ENCODE measurements at regions not wholly inside any gene's neighbourhood (a gene's known extent, or its start where the extent isn't known, plus 50 kb on each side); places are given as distances from the start of the nearest gene placed in this dataset.

GRCh38 chr1:230573658-230574057 lies 68.6 kb upstream of the COG2 start:
- Histone ChIP-seq H3K27ac (no peak overlapping the region), H3K36me3 (ENCODE audit: insufficient read depth in 1 of 2, low read depth in 1 of 2) (no peaks in the 10 kb centered on the region), H3K9me3 (no peaks in the 10 kb centered on the region), H3K27me3 (ENCODE audit: insufficient read depth in 3 of 3, low read length in 2 of 3) (no peaks in the 10 kb centered on the region), H3K4me3 (no peak overlapping the region), H3K4me1 (no peaks in the 10 kb centered on the region)
- intact Hi-C loops (cut with DNase I): no loop called here
- no peak for TF ChIP-seq CTCF (IDR thresholded peaks at IDR 0.05)
- WGBS, 3 donors: 83 to 94% (median 89%) methylated on average over 3 of the region's 3 CpGs
- DNase-seq: no peak
- no peak for ATAC-seq

GRCh38 chr1:230572121-230573105 lies 69.9 kb upstream of the COG2 start:
- 29 to 36% (median 36%) methylated on average over 7 of the region's 7 CpGs for WGBS, 3 donors
- TF ChIP-seq CTCF (IDR thresholded peaks at IDR 0.05): no peak
- ATAC-seq: no peak

GRCh38 chr1:230570724-230571360 lies 71.4 kb upstream of the COG2 start:
- Histone ChIP-seq H3K27ac (no peak overlapping the region), H3K4me1 (no peaks in the 10 kb centered on the region), H3K27me3 (ENCODE audit: insufficient read depth in 3 of 3, low read length in 2 of 3) (no peaks in the 10 kb centered on the region), H3K36me3 (ENCODE audit: insufficient read depth in 1 of 2, low read depth in 1 of 2) (no peaks in the 10 kb centered on the region), H3K4me3 (no peak overlapping the region), H3K9me3 (no peaks in the 10 kb centered on the region)
- TF ChIP-seq CTCF (IDR thresholded peaks at IDR 0.05): no peak
- DNase-seq (no peak), ATAC-seq (no peak)
- WGBS, 3 donors: 58 to 65% (median 64%) methylated on average over 4 of the region's 4 CpGs
- intact Hi-C loops (cut with DNase I): no loop called here

More at GRCh38 chr1:230572121-230573105, 69.9 kb upstream of the COG2 start:
- Histone ChIP-seq H3K27ac (no peak overlapping the region), H3K36me3 (ENCODE audit: insufficient read depth in 1 of 2, low read depth in 1 of 2) (no peaks in the 10 kb centered on the region), H3K9me3 (no peaks in the 10 kb centered on the region), H3K27me3 (ENCODE audit: insufficient read depth in 3 of 3, low read length in 2 of 3) (no peaks in the 10 kb centered on the region), H3K4me3 (no peak overlapping the region), H3K4me1 (no peaks in the 10 kb centered on the region)
- no peak for DNase-seq
- intact Hi-C loops (cut with DNase I): no loop called here

- 89 to 92% (median 90%) methylated on average over 9 of the region's 9 CpGs for WGBS, 3 donors
- ATAC-seq (no peak), DNase-seq (no peak)
- Histone ChIP-seq H3K36me3 (ENCODE audit: insufficient read depth in 1 of 2, low read depth in 1 of 2) (no peaks in the 10 kb centered on the region), H3K4me1 (no peaks in the 10 kb centered on the region), H3K27me3 (ENCODE audit: insufficient read depth in 3 of 3, low read length in 2 of 3) (no peaks in the 10 kb centered on the region), H3K9me3 (no peaks in the 10 kb centered on the region), H3K4me3 (no peak overlapping the region), H3K27ac (no peak overlapping the region)
- intact Hi-C loops (cut with DNase I): no loop called here
- TF ChIP-seq CTCF (IDR thresholded peaks at IDR 0.05): no peak
Observed at GRCh38 chr1:230569201-230569600, 73.1 kb upstream of the COG2 start.
